Esophagus squamous epithelium (tissue), 4 donors: ENCODE measurements at regions not wholly inside any gene's neighbourhood (a gene's known extent, or its start where the extent isn't known, plus 50 kb on each side); places are given as distances from the start of the nearest gene placed in this dataset.
"Not testable (repeated sequence)": the region's sequence is repeated elsewhere in the genome, so short reads cannot be mapped to it uniquely, and the experiment has no call there.

Source experiments
- CTCF ChIP-seq, 6 experiments: fragments of 450-650 bp in 4 of 6; fragments of 200-600 bp in 2 of 6; sonication (generic) in 2 of 6; IDR thresholded peaks; one replicate each; pipeline ENCODE4 v1.5.1; 2016 to 2019; ENCODE audit warnings: antibody characterized with exemption in 6 of 6, mild to moderate bottlenecking in 4 of 6, moderate library complexity in 4 of 6
- POLR2A ChIP-seq, 4 donors: fragments of 450-650 bp; IDR thresholded peaks; one replicate each; pipeline ENCODE4 v1.6.1; 2017; ENCODE audit warnings: antibody characterized with exemption in 4 of 4, mild to moderate bottlenecking in 4 of 4, moderate library complexity in 3 of 4

GRCh38 chr17:16867545-16867944 is 104.4 kb downstream of the TNFRSF13B start:
- TF ChIP-seq CTCF, POLR2A (IDR thresholded peaks at IDR 0.05): not testable (repeated sequence)
